GM18507 (cell line): ENCODE measurements at regions not wholly inside any gene's neighbourhood (a gene's known extent, or its start where the extent isn't known, plus 50 kb on each side); places are given as distances from the start of the nearest gene placed in this dataset.
"Not testable (repeated sequence)": the region's sequence is repeated elsewhere in the genome, so short reads cannot be mapped to it uniquely, and the experiment has no call there.

Experiments
- DNase-seq: peaks from one replicate; pipeline ENCODE4 v3.0.0; 2011; ENCODE audit warnings: low read depth; ENCODE audit not compliant: insufficient read length; ENCODE audit errors: extremely low spot score
- FAIRE-seq: peaks from 2 replicates; lab custom pipeline; 2011; peaks lifted over from hg19 to GRCh38; lab: Jason Lieb, UNC

- no peak for DNase-seq
- FAIRE-seq = no peak
Measured at GRCh38 chr9:38518826-38519225, 94.6 kb upstream of the IGFBPL1 start.

GRCh38 chr9:38516273-38516672 is 92.0 kb upstream of the IGFBPL1 start:
- not testable (repeated sequence) for FAIRE-seq, DNase-seq

- peak; percentile 36 for FAIRE-seq
Measured at GRCh38 chr9:38515055-38515454, 90.8 kb upstream of the IGFBPL1 start.

GRCh38 chr9:38510340-38510739 is 86.1 kb upstream of the IGFBPL1 start:
- not testable (repeated sequence) for DNase-seq, FAIRE-seq

More at GRCh38 chr9:38515055-38515454, 90.8 kb upstream of the IGFBPL1 start:
- DNase-seq = not testable (repeated sequence)

GRCh38 chr9:38507587-38507986 is 83.3 kb upstream of the IGFBPL1 start:
- no peak for DNase-seq
- FAIRE-seq = no peak

GRCh38 chr9:38500171-38500570 is 75.9 kb upstream of the IGFBPL1 start:
- not testable (repeated sequence) for FAIRE-seq, DNase-seq

GRCh38 chr9:38498551-38498950 is 74.3 kb upstream of the IGFBPL1 start:
- not testable (repeated sequence) for DNase-seq
- FAIRE-seq = peak; percentile 29

GRCh38 chr9:38489057-38489456 is 64.8 kb upstream of the IGFBPL1 start:
- DNase-seq (no peak), FAIRE-seq (no peak)

- FAIRE-seq (no peak), DNase-seq (no peak)
Measured at GRCh38 chr9:38488156-38488698, 64.0 kb upstream of the IGFBPL1 start.

GRCh38 chr9:38487418-38488155 is 63.3 kb upstream of the IGFBPL1 start:
- not testable (repeated sequence) for FAIRE-seq, DNase-seq

GRCh38 chr9:38486837-38487236 is 62.6 kb upstream of the IGFBPL1 start:
- DNase-seq = no peak
- no peak for FAIRE-seq

GRCh38 chr9:38486056-38486615 is 61.9 kb upstream of the IGFBPL1 start:
- DNase-seq = no peak
- FAIRE-seq = no peak

GRCh38 chr9:38484076-38484665 is 59.9 kb upstream of the IGFBPL1 start:
- FAIRE-seq, DNase-seq: not testable (repeated sequence)

- FAIRE-seq (no peak), DNase-seq (no peak)
Measured at GRCh38 chr9:38482918-38483592, 58.8 kb upstream of the IGFBPL1 start.

GRCh38 chr9:38478211-38478610 is 54.0 kb upstream of the IGFBPL1 start:
- FAIRE-seq = no peak

GRCh38 chr9:38474476-38474875 is 50.2 kb upstream of the IGFBPL1 start:
- FAIRE-seq = peak; percentile 59
- DNase-seq = not testable (repeated sequence)

More at GRCh38 chr9:38478211-38478610, 54.0 kb upstream of the IGFBPL1 start:
- DNase-seq = no peak
